H9 (cell line): ENCODE measurements at regions not wholly inside any gene's neighbourhood (a gene's known extent, or its start where the extent isn't known, plus 50 kb on each side); places are given as distances from the start of the nearest gene placed in this dataset.

ENCODE experiments used
- DNase-seq: peaks from one replicate; pipeline ENCODE4 v3.0.0-alpha.2; 2017
- H2AFZ ChIP-seq: one replicate; pipeline ENCODE4 v1.6.1; 2013; ENCODE audit warnings: mild to moderate bottlenecking, low read length, control low read depth, moderate library complexity
- H2AK5ac ChIP-seq: 2 replicates; pipeline ENCODE4 v1.6.1; 2013; ENCODE audit warnings: low read length, control low read depth, mixed read lengths; ENCODE audit not compliant: insufficient read length
- H2BK120ac ChIP-seq: one replicate; pipeline ENCODE4 v1.6.1; 2013; ENCODE audit warnings: low read depth, mild to moderate bottlenecking, low read length, control low read depth, inconsistent platforms; ENCODE audit not compliant: poor library complexity, severe bottlenecking
- H2BK12ac ChIP-seq: 2 replicates; pipeline ENCODE4 v1.6.1; 2013; ENCODE audit warnings: low read length, control low read depth, mixed read lengths, low read depth; ENCODE audit not compliant: insufficient read length
- H2BK15ac ChIP-seq: 2 replicates; pipeline ENCODE4 v1.6.1; 2013; ENCODE audit warnings: low read depth, low read length, control low read depth
- H2BK20ac ChIP-seq: one replicate; pipeline ENCODE4 v1.6.1; 2013; ENCODE audit warnings: low read depth, mild to moderate bottlenecking, low read length, control low read depth, inconsistent platforms; ENCODE audit not compliant: poor library complexity, severe bottlenecking
- H2BK5ac ChIP-seq: 2 replicates; pipeline ENCODE4 v1.6.1; 2013; ENCODE audit warnings: low read length, control low read depth, mixed read lengths; ENCODE audit not compliant: insufficient read length
- H3K14ac ChIP-seq: 2 replicates; pipeline ENCODE4 v1.6.1; 2013; ENCODE audit warnings: low read length, control low read depth; ENCODE audit not compliant: insufficient read depth
- H3K18ac ChIP-seq: 2 replicates; pipeline ENCODE4 v1.6.1; 2013; ENCODE audit warnings: low read depth, mild to moderate bottlenecking, mixed read lengths, low read length, control low read depth; ENCODE audit not compliant: insufficient read length
- H3K23ac ChIP-seq: 2 replicates; pipeline ENCODE4 v1.6.1; 2013; ENCODE audit warnings: low read length, control low read depth, mixed read lengths, low read depth; ENCODE audit not compliant: insufficient read length
- H3K23me2 ChIP-seq: 2 replicates; pipeline ENCODE4 v1.6.1; 2013; ENCODE audit warnings: low read depth, mild to moderate bottlenecking, mixed read lengths, low read length, control low read depth; ENCODE audit not compliant: insufficient read length, poor library complexity, severe bottlenecking
- H3K27ac ChIP-seq: 2 replicates; pipeline ENCODE4 v1.5.1; 2013; ENCODE audit warnings: low read length, control low read depth, mixed read lengths, low read depth; ENCODE audit not compliant: insufficient read length
- H3K27me3 ChIP-seq: 2 replicates; pipeline ENCODE4 v1.6.1; 2013; ENCODE audit warnings: low read length, control low read depth, inconsistent platforms; ENCODE audit not compliant: insufficient read depth
- H3K4ac ChIP-seq: 2 replicates; pipeline ENCODE4 v1.6.1; 2013; ENCODE audit warnings: low read depth, mild to moderate bottlenecking, control low read depth, inconsistent platforms, low read length, moderate library complexity
- H3K4me1 ChIP-seq: 2 replicates; pipeline ENCODE4 v1.6.1; 2013; ENCODE audit warnings: low read length, control low read depth, inconsistent platforms; ENCODE audit not compliant: insufficient read depth
- H3K4me2 ChIP-seq: 2 replicates; pipeline ENCODE4 v1.6.1; 2013; ENCODE audit warnings: low read length, control low read depth, mixed read lengths; ENCODE audit not compliant: insufficient read length, insufficient read depth
- H3K56ac ChIP-seq: 2 replicates; pipeline ENCODE4 v1.6.1; 2013; ENCODE audit warnings: low read depth, mild to moderate bottlenecking, mixed read lengths, low read length, control low read depth; ENCODE audit not compliant: insufficient read length
- H3K79me1 ChIP-seq: 2 replicates; pipeline ENCODE4 v1.6.1; 2013; ENCODE audit warnings: low read depth, mild to moderate bottlenecking, moderate library complexity, low read length, control low read depth, inconsistent platforms; ENCODE audit not compliant: insufficient read depth, poor library complexity, severe bottlenecking
- H3K79me2 ChIP-seq: 2 replicates; pipeline ENCODE4 v1.6.1; 2013; ENCODE audit warnings: low read length, control low read depth, inconsistent platforms; ENCODE audit not compliant: insufficient read depth
- H3K9ac ChIP-seq: 2 replicates; pipeline ENCODE4 v1.6.1; 2013; ENCODE audit warnings: low read length, control low read depth, mixed read lengths; ENCODE audit not compliant: insufficient read length; ENCODE audit errors: extremely low read depth
- H3K9me3 ChIP-seq: one replicate; pipeline ENCODE4 v1.6.1; 2013; ENCODE audit warnings: low read depth, low read length, inconsistent platforms; ENCODE audit not compliant: control insufficient read depth
- H3T11ph ChIP-seq: one replicate; pipeline ENCODE4 v1.6.1; 2013; ENCODE audit warnings: mild to moderate bottlenecking, low read length, control low read depth, inconsistent platforms
- H4K20me1 ChIP-seq: one replicate; pipeline ENCODE4 v1.6.1; 2013; ENCODE audit not compliant: control insufficient read depth, insufficient read length, insufficient read depth
- H4K5ac ChIP-seq: 2 replicates; pipeline ENCODE4 v1.6.1; 2013; ENCODE audit warnings: low read depth, mild to moderate bottlenecking, mixed read lengths, low read length, control low read depth; ENCODE audit not compliant: insufficient read length
- H4K8ac ChIP-seq: replicated peaks from 2 replicates; pipeline ENCODE4 v1.6.1; 2013; ENCODE audit warnings: low read length, control low read depth, mixed read lengths, low read depth; ENCODE audit not compliant: insufficient read length
- H4K91ac ChIP-seq: 2 replicates; pipeline ENCODE4 v1.6.1; 2013; ENCODE audit warnings: low read depth, mild to moderate bottlenecking, moderate library complexity, mixed read lengths, low read length, control low read depth; ENCODE audit not compliant: insufficient read length
- H3K27ac Mint-ChIP-seq, 3 experiments: 2 replicates in 2 of 3; 3 replicates in 1 of 3; pipeline ENCODE4 v1.8.0; 2020 to 2021; ENCODE audit warnings: mixed read lengths in 3 of 3, mild to moderate bottlenecking in 1 of 3, moderate library complexity in 1 of 3
- H3K27me3 Mint-ChIP-seq: 2 replicates; pipeline ENCODE4 v1.8.0; 2021; ENCODE audit warnings: low read depth, mild to moderate bottlenecking, moderate library complexity, mixed read lengths
- H3K36me3 Mint-ChIP-seq, 3 experiments: 2 replicates in 2 of 3; 3 replicates in 1 of 3; pipeline ENCODE4 v1.8.0; 2020 to 2021; ENCODE audit warnings: low read depth in 3 of 3, mixed read lengths in 3 of 3; ENCODE audit not compliant: insufficient read depth in 1 of 3
- H3K4me1 Mint-ChIP-seq, 2 experiments: 2 replicates each; pipeline ENCODE4 v1.8.0; 2020; ENCODE audit warnings: mixed read lengths in 2 of 2
- H3K4me3 Mint-ChIP-seq, 2 experiments: 2 replicates in 1 of 2; 3 replicates in 1 of 2; pipeline ENCODE4 v1.8.0; 2020 to 2021; ENCODE audit warnings: mild to moderate bottlenecking in 2 of 2, mixed read lengths in 2 of 2, moderate library complexity in 1 of 2
- H3K9me3 Mint-ChIP-seq, 2 experiments: 2 replicates in 1 of 2; 3 replicates in 1 of 2; pipeline ENCODE4 v1.8.0; 2020; ENCODE audit warnings: mild to moderate bottlenecking in 2 of 2, mixed read lengths in 2 of 2, moderate library complexity in 1 of 2
- CTCF ChIP-seq: fragments of 200-600 bp; sonication (generic); conservative IDR thresholded peaks from 3 replicates; pipeline ENCODE4 v1.8.0; 2021; ENCODE audit warnings: antibody characterized with exemption, mild to moderate bottlenecking
- WGBS: extraction: QIAGEN DNeasy Blood & Tissue Kit; methylation state at CpG from one replicate; pipeline ENCODE4 v1.1.7; 2013; ENCODE audit warnings: missing lambda C conversion rate, low lambda C conversion rate, mixed read lengths; ENCODE audit not compliant: insufficient read length; ENCODE audit errors: extremely low coverage; 5-methylcytosine and 5-hydroxymethylcytosine counted together

- H2BK5ac ChIP-seq: no peak overlapping the region
- Mint-ChIP-seq H3K4me1 (no peaks in the 10 kb centered on the region), H3K36me3 (no peaks in the 10 kb centered on the region), H3K27ac (no peak overlapping the region), H3K27me3 (no peaks in the 10 kb centered on the region; the same call in 1 of the 2 replicates), H3K9me3 (no peaks in the 10 kb centered on the region), H3K4me3 (no peak overlapping the region)
- H3K27ac ChIP-seq: no peak overlapping the region
- no peak overlapping the region for H3K9ac ChIP-seq
- no peak overlapping the region for H4K8ac ChIP-seq
- H2BK20ac ChIP-seq: no peak overlapping the region
- H2AFZ ChIP-seq: no peak overlapping the region
- H3K4me2 ChIP-seq: no peak overlapping the region
- no CpG with 5 or more reads among the region's 2 CpGs for WGBS
- no peaks in the 10 kb centered on the region for H4K20me1 ChIP-seq
- no peak overlapping the region for H3K23ac ChIP-seq
- H2BK120ac ChIP-seq: no peak overlapping the region
- H3K9me3 ChIP-seq: no peaks in the 10 kb centered on the region
- no peaks in the 10 kb centered on the region for H3K23me2 ChIP-seq
- no peak overlapping the region for H4K5ac ChIP-seq
- H3K4ac ChIP-seq: no peak overlapping the region
- H3K56ac ChIP-seq: no peak overlapping the region
- no peak overlapping the region for H2AK5ac ChIP-seq
- no peak overlapping the region for H4K91ac ChIP-seq
- H2BK12ac ChIP-seq: no peak overlapping the region
- H3K14ac ChIP-seq: no peak overlapping the region
- no peak overlapping the region for H3K18ac ChIP-seq
- no peak overlapping the region for H2BK15ac ChIP-seq
- H3K79me2 ChIP-seq: no peaks in the 10 kb centered on the region
- H3T11ph ChIP-seq: no peak overlapping the region
- no peak for TF ChIP-seq CTCF
- no peaks in the 10 kb centered on the region for H3K27me3 ChIP-seq
- H3K4me1 ChIP-seq: no peaks in the 10 kb centered on the region
- DNase-seq: no peak
- no peaks in the 10 kb centered on the region for H3K79me1 ChIP-seq
Observed at GRCh38 chr3:59270209-59270608, 220.4 kb upstream of the CFAP20DC start.
